H1 (cell line): ENCODE measurements at regions not wholly inside any gene's neighbourhood (a gene's known extent, or its start where the extent isn't known, plus 50 kb on each side); places are given as distances from the start of the nearest gene placed in this dataset.

ENCODE experiments used
- CBX5 ChIP-seq: fragments of 300-800, 300-1000 bp; sonication (generic); IDR thresholded peaks from 2 replicates; pipeline ENCODE4 v1.7.1; 2016; ENCODE audit warnings: antibody characterized with exemption, low read length, low read depth
- CBX8 ChIP-seq: fragments of 300-800, 300-1000 bp; sonication (generic); IDR thresholded peaks from 2 replicates; pipeline ENCODE4 v1.7.1; 2016; ENCODE audit warnings: low read depth, low read length, borderline replicate concordance
- CREB1 ChIP-seq: IDR thresholded peaks from 2 replicates; pipeline ENCODE4 v1.6.1; 2012; ENCODE audit warnings: inconsistent platforms
- EZH2 ChIP-seq: fragments of 200-600 bp; sonication (generic); IDR thresholded peaks from 2 replicates; pipeline ENCODE4 v1.7.1; 2012; ENCODE audit warnings: low read depth, mild to moderate bottlenecking, moderate library complexity, low read length, inconsistent platforms; ENCODE audit not compliant: severe bottlenecking
- GTF2F1 ChIP-seq: IDR thresholded peaks from 2 replicates; pipeline ENCODE4 v1.6.1; 2012; ENCODE audit warnings: low read depth, low read length, improper control_type of control experiment, borderline replicate concordance
- MAFK ChIP-seq: IDR thresholded peaks from 2 replicates; pipeline ENCODE4 v1.6.1; 2012; ENCODE audit warnings: low read depth, mild to moderate bottlenecking, improper control_type of control experiment, low read length
- POLR2AphosphoS5 ChIP-seq: IDR thresholded peaks from 2 replicates; pipeline ENCODE4 v1.6.1; 2011; ENCODE audit warnings: low read depth, low read length
- SP2 ChIP-seq: IDR thresholded peaks from 2 replicates; pipeline ENCODE4 v1.6.1; 2012; ENCODE audit warnings: mild to moderate bottlenecking, low read length, inconsistent platforms
- ZNF274 ChIP-seq: IDR thresholded peaks from 2 replicates; pipeline ENCODE4 v1.7.0; 2012; ENCODE audit warnings: low read length, borderline replicate concordance; ENCODE audit errors: extremely low read depth

DNA sequence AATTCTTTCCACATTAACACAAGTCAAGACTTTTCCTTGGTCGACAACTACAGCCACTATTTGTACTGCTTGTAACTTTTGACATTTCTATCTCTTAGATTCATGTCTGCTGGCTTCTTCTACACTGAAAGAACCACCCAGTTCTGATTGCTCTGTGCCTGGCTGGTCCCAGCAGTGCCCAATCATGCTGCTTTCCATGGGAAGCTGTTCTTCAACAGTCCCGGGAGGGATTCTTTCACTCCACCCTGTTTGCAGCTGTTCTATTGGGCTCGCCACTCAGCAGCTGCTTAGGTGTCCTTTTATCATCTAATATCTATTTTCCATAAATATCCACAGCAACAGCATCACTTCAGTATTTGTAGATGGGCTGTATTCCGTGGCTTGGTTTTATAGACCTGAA lies 471.1 kb upstream of the SMIM21 start (continued):
- TF ChIP-seq POLR2AphosphoS5 (no peak), CBX5 (no peak), CREB1 (no peak), CBX8 (no peak), GTF2F1 (no peak), SP2 (no peak), ZNF274 (no peak), EZH2 (no peak), MAFK (no peak)
